MM.1S (cell line): ENCODE measurements at regions not wholly inside any gene's neighbourhood (a gene's known extent, or its start where the extent isn't known, plus 50 kb on each side); places are given as distances from the start of the nearest gene placed in this dataset.

ENCODE experiments used
- DNase-seq: peaks from one replicate; pipeline ENCODE4 v3.0.0-alpha.2; 2015
- H2AFZ ChIP-seq: fragments of 300-600 bp; sonication (generic); 2 replicates; pipeline ENCODE4 v1.6.0; 2016; ENCODE audit warnings: antibody characterized with exemption, low read length
- H3F3A ChIP-seq: fragments of 300-600 bp; sonication (generic); 2 replicates; pipeline ENCODE4 v1.6.1; 2016; ENCODE audit warnings: mild to moderate bottlenecking, antibody characterized with exemption, low read length, moderate library complexity, mixed read lengths; ENCODE audit not compliant: insufficient read depth
- H3K27ac ChIP-seq: fragments of 300-600 bp; sonication (generic); 2 replicates; pipeline ENCODE4 v1.5.1; 2016; ENCODE audit warnings: mild to moderate bottlenecking, low read length
- H3K27me3 ChIP-seq: fragments of 300-600 bp; sonication (generic); replicated peaks from 2 replicates; pipeline ENCODE4 v1.6.0; 2016; ENCODE audit warnings: low read length; ENCODE audit not compliant: insufficient read depth
- H3K36me3 ChIP-seq: fragments of 300-600 bp; sonication (generic); replicated peaks from 2 replicates; pipeline ENCODE4 v1.6.1; 2016; ENCODE audit warnings: mild to moderate bottlenecking, low read length, mixed read lengths; ENCODE audit not compliant: insufficient read depth
- H3K4me1 ChIP-seq: fragments of 300-600 bp; sonication (generic); 2 replicates; pipeline ENCODE4 v1.6.1; 2016; ENCODE audit warnings: low read length, mixed read lengths
- H3K4me2 ChIP-seq: fragments of 300-600 bp; sonication (generic); 2 replicates; pipeline ENCODE4 v1.6.0; 2016; ENCODE audit warnings: low read depth, low read length
- H3K4me3 ChIP-seq: fragments of 300-600 bp; sonication (generic); 2 replicates; pipeline ENCODE4 v1.5.1; 2016; ENCODE audit warnings: low read length, mixed read lengths
- H3K79me2 ChIP-seq: fragments of 300-600 bp; sonication (generic); 2 replicates; pipeline ENCODE4 v1.6.1; 2016; ENCODE audit warnings: mixed run types, low read length, mixed read lengths
- H3K9ac ChIP-seq: fragments of 300-600 bp; sonication (generic); 2 replicates; pipeline ENCODE4 v1.6.1; 2016; ENCODE audit warnings: low read length, mixed read lengths
- H3K9me2 ChIP-seq: fragments of 300-600 bp; sonication (generic); replicated peaks from 2 replicates; pipeline ENCODE4 v1.6.1; 2016; ENCODE audit warnings: mild to moderate bottlenecking, low read length, mixed read lengths; ENCODE audit not compliant: insufficient read depth
- H3K9me3 ChIP-seq: fragments of 300-600 bp; sonication (generic); replicated peaks from 2 replicates; pipeline ENCODE4 v1.6.1; 2016; ENCODE audit warnings: mild to moderate bottlenecking, low read length, mixed read lengths; ENCODE audit not compliant: insufficient read depth
- H4K20me1 ChIP-seq: fragments of 300-600 bp; sonication (generic); 2 replicates; pipeline ENCODE4 v1.6.1; 2016; ENCODE audit warnings: mild to moderate bottlenecking, low read length, moderate library complexity, mixed read lengths; ENCODE audit not compliant: insufficient read depth
- CTCF ChIP-seq: fragments of 300-600 bp; sonication (generic); IDR thresholded peaks from 2 replicates; pipeline ENCODE4 v1.5.1; 2016; ENCODE audit warnings: antibody characterized with exemption, low read length, mixed read lengths
- EZH2 ChIP-seq: fragments of 300-600 bp; sonication (generic); optimal IDR thresholded peaks from 2 replicates; pipeline ENCODE3; 2017; ENCODE audit warnings: low read depth, mild to moderate bottlenecking, antibody characterized with exemption, low read length, mixed read lengths
- EZH2phosphoT487 ChIP-seq: fragments of 300-600 bp; sonication (generic); IDR thresholded peaks from 2 replicates; pipeline ENCODE4 v1.6.1; 2018; ENCODE audit warnings: antibody characterized with exemption, low read length

DNA sequence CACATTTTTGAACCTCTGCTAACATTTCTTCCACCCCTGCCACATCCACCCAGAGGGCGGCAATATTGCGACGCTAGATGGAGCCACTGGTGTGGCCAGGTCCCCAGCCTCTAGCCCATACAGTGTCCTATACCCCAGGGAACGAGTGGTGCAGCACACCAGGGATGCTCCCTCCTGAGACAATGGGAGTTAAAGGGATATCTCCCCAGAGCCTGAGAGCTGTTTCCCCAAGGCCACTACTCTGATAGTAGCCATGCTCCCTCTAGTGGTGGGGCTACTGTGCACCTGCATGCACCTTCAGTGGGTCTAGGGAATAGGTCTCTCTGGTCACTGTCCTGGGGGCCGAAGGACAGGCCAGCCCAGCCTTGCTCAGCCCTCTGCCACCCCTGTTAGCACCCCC is 336.4 kb upstream of the FSHR start:
- Histone ChIP-seq H4K20me1 (no peaks in the 10 kb centered on the region), H3F3A (no peaks in the 10 kb centered on the region), H3K9ac (no peak overlapping the region), H3K9me2 (no peaks in the 10 kb centered on the region), H3K4me1 (no peaks in the 10 kb centered on the region), H3K79me2 (no peaks in the 10 kb centered on the region), H3K9me3 (no peaks in the 10 kb centered on the region), H3K27ac (no peak overlapping the region), H3K27me3 (no peaks in the 10 kb centered on the region), H3K36me3 (no peaks in the 10 kb centered on the region), H3K4me3 (no peak overlapping the region), H2AFZ (no peak overlapping the region), H3K4me2 (no peak overlapping the region)
- peak; percentile 47 for DNase-seq
- TF ChIP-seq EZH2 (no peak), CTCF (peak; percentile 63)

- no peaks in the 10 kb centered on the region for H3K9me2 ChIP-seq
- no peaks in the 10 kb centered on the region for H4K20me1 ChIP-seq
- no peaks in the 10 kb centered on the region for H3F3A ChIP-seq
- no peak overlapping the region for H3K4me3 ChIP-seq
- no peaks in the 10 kb centered on the region for H3K79me2 ChIP-seq
- no peak for TF ChIP-seq EZH2
- TF ChIP-seq CTCF: no peak
- TF ChIP-seq EZH2phosphoT487: no peak
- DNase-seq: no peak
- no peaks in the 10 kb centered on the region for H3K27me3 ChIP-seq
- no peaks in the 10 kb centered on the region for H3K4me1 ChIP-seq
- H3K36me3 ChIP-seq: no peaks in the 10 kb centered on the region
- no peak overlapping the region for H2AFZ ChIP-seq
- no peaks in the 10 kb centered on the region for H3K9me3 ChIP-seq
- H3K9ac ChIP-seq: no peak overlapping the region
- no peak overlapping the region for H3K27ac ChIP-seq
- no peak overlapping the region for H3K4me2 ChIP-seq
Observed at GRCh38 chr2:49487139-49487538, 332.8 kb upstream of the FSHR start.

- H3K9me3 ChIP-seq: no peaks in the 10 kb centered on the region
- no peak overlapping the region for H3K4me3 ChIP-seq
- no peaks in the 10 kb centered on the region for H3K9me2 ChIP-seq
- H3K36me3 ChIP-seq: no peaks in the 10 kb centered on the region
- DNase-seq: no peak
- no peak overlapping the region for H3K9ac ChIP-seq
- TF ChIP-seq EZH2phosphoT487 (no peak), CTCF (no peak), EZH2 (no peak)
- no peaks in the 10 kb centered on the region for H3F3A ChIP-seq
- H4K20me1 ChIP-seq: no peaks in the 10 kb centered on the region
- no peak overlapping the region for H3K4me2 ChIP-seq
- H3K4me1 ChIP-seq: no peaks in the 10 kb centered on the region
- H2AFZ ChIP-seq: no peak overlapping the region
- no peaks in the 10 kb centered on the region for H3K79me2 ChIP-seq
- H3K27me3 ChIP-seq: no peaks in the 10 kb centered on the region
- H3K27ac ChIP-seq: no peak overlapping the region
Observed at GRCh38 chr2:49480520-49480919, 326.2 kb upstream of the FSHR start.
